Posterior vena cava (tissue), 2 donors: ENCODE measurements at regions not wholly inside any gene's neighbourhood (a gene's known extent, or its start where the extent isn't known, plus 50 kb on each side); places are given as distances from the start of the nearest gene placed in this dataset.
"Not testable (repeated sequence)": the region's sequence is repeated elsewhere in the genome, so short reads cannot be mapped to it uniquely, and the experiment has no call there.

Source experiments
- DNase-seq: peaks from one replicate; pipeline ENCODE4 v3.0.0-alpha.2; 2020; ENCODE audit warnings: low spot score
- intact Hi-C, 2 donors: fragments of 100-400 bp; cut with DNase I; formaldehyde crosslinking; loops; one replicate each; pipeline versions ENCODE4 v1.14.1 to v1.14.2; 2022 to 2023
- donor health status: DM: yes; HTN: yes; CAD: no.
- donor health status: DM: yes; HTN: yes; CAD: no.

DNA sequence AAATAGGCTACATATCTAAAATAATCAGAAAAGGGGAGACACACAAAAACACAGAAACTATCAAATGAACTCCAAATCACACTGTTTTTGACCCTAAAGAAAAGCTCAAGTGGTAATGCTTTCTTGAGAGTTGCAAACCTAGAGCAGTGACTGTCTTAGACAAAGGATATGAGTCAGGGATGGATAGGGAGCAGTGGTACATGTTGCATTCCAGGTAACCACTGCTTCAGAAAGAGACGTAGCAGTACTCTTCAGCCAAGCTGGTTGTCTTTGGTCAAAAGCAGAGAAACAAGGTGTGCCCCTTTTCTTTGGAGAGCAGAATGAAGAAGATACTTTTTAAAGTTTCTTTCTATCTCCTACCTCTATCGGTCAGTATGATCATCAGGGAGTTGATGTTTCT, 1003.6 kb downstream of the CDH9 start:
- no peak for DNase-seq
- intact Hi-C loops: no loop called here

DNA sequence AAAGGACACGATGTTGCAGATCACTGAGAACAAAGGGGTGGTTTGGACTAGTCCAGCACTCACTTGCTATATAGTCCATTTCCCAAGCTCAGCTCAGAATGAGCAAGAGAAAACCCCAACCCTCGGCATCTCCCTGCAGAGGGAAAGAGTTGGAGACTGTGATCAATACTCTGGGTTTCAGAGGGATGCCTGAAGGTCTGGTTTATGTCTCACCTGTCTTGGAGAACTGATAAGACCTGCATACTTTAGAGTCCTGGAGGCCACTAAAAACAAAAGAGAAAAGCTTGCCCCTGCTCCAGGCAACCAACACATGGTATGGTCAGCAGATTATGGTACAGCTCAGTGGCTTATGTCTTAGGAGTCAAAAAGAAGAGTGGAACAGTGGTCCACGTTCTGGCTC, 1006.9 kb downstream of the CDH9 start:
- intact Hi-C loops: no loop called here
- no peak for DNase-seq

DNA sequence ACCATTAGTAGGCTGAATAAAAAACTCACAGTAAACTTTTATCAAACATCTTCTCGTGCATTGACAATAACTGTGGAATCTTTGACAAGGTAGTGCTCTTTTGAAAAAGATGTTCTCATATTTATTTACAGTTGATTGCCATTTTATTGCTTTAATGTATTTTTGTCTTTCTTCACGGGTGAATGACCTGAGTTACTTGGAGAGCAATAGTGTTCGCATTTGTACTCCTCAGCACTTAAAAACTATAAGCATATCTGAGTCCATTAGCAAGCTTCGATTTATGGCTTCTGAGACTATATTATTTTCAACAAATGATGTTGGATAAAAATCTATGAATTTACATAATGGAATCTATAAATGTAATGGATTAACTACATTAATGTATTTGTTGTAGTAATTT, 1012.3 kb downstream of the CDH9 start:
- no peak for DNase-seq
- intact Hi-C loops: no loop called here

DNA sequence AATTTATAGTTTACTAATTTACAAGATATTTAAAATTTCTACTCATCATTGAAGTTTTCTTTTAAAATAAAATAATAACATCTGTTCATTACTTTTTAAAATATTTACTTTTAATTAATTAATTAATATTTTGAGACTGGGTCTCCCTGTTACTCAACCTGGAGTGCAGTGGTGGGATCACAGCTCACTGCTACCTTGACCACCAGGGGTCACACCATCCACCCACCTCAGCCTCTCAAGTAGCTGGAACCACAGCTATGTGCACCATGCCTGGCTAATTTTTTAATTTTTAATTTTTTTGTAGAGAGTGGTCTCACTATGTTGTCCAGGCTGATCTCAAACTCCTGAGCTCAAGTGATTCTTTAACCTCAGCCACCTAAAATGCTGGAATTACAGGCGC, 1013.6 kb downstream of the CDH9 start:
- DNase-seq: no peak
- intact Hi-C loops: no loop called here

DNA sequence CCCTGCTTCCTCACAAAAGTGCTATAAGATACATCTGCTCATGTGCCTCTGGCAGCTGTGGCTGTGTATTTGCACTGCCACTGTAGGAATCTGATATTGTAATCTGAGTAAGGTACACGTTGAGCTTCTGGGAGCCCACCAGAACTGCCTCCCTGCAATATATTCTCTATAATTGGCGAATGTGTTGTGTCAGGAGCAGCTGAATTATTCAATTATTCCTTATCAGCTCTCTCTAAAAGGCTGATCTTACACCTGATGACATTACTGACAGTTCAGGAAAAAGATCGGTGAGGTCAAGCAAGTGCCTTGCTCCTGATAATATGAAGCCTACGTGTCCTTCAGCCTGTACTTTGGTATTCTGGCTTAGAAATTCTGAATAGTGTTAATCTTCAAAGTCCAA, 1015.0 kb downstream of the CDH9 start:
- intact Hi-C loops: no loop called here
- no peak for DNase-seq

DNA sequence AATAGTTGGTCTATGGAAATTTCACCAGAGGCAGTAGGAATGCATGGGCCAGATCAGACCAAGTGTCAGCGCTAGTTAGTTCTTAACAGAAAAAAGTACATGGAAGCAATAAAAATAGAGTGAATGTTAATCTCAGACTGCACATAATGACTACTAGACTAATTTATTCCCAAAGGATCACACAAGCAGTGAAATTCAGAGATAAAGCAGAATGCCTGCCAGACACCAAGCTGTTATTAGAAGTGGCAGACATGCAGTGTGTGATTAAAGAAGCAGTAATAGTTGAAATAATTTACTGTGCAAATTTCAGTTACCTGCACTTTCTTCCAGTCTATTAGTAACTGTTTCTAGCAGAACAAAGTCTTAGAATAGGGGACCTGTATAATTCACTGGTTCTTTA, 1024.2 kb downstream of the CDH9 start:
- intact Hi-C loops: no loop called here

DNA sequence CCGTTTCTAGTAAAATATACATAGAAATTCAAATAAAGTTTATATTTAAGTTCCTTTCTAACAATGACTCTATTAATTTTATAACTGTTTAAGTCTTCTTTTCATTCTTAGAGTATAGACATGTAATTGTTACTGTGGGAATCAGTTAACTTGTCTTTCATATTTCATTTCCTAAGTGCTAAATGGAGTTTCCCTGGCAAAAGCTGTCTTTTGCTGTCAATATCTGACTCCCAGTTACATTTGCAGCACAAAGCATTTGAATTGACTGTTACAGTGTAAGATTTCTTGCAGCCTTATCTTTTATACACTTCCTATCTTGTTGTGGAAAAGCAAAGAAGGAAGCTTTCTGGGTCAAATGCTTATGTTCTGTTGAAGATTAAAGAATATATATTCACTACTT, 1026.3 kb downstream of the CDH9 start:
- DNase-seq: no peak
- intact Hi-C loops: no loop called here

More for the DNA sequence above, 1024.2 kb downstream of the CDH9 start:
- no peak for DNase-seq

DNA sequence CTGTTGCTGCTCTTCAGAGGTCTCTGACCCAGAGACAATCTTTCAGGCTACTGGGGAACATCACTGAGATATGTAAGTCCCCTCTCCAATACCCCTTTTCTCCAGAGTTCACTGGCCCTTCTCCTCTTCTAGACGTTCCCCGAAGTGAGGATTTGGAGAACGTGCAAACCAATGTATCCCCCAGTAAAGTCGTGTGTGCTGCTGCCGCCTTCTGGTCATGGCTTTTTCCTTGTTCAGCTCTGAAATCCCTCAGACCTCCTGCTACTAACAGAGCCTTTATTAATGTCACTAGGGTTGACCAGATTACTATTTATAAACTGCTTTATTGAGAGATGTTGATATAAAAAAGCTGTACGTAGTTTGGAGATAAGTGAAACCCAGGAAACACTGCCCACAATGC, 1028.6 kb downstream of the CDH9 start:
- intact Hi-C loops: no loop called here
- no peak for DNase-seq

DNA sequence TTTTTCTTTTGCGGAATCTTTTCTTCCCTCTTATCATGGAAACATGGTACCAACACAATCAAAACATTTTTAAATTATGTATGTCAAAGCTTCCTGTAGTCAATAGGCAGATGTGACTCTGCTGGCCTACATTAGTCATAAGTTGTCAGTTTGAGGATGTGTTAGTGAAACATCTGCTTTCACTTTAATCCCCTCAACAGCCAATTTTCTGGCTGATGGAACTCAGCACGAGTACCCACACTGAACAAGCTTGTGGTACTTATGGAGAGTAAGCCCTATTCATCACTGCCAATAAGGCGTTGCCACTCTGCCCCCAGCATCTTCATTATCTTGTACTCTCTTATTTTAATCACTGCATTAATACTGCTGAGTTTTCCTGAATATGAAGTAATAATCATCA, 1034.4 kb downstream of the CDH9 start:
- DNase-seq: no peak
- intact Hi-C loops: no loop called here

DNA sequence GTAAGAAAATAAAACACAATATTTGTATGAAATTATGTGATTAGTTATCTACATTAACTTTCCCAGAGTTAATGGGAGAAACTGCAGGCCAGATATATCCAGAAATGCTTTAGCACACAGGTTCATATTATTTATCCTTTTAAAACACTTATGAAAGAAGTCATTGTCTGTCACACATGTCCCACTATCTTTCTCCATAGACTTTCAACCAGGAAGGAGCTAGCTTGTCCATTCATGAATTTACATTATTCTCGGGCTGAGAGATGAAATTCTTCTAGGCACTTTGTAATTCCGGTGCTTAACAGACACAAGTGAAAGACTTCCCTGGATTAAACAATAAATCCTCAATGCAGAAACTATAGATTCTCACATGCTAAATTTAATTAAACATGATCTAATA, 1043.2 kb downstream of the CDH9 start:
- intact Hi-C loops: no loop called here
- DNase-seq: no peak

DNA sequence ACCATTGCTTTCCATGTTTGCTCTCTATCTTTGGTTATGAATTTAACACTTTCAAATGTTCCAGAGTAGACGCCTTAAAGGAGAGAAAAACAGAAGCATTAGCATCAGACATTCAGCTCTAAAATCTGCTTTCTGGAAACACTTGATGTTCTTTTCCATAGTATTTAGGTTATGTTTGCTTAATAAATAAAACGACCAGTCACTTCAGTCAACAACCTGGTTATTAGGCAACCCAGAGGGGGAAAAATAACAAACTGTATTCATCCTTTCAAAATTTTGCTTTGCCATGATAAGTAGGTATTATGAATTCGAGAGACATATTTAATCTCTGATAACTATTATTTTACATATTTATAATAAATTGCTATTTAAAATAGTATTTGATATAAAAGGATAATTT, 1044.7 kb downstream of the CDH9 start:
- intact Hi-C loops: no loop called here
- no peak for DNase-seq

DNA sequence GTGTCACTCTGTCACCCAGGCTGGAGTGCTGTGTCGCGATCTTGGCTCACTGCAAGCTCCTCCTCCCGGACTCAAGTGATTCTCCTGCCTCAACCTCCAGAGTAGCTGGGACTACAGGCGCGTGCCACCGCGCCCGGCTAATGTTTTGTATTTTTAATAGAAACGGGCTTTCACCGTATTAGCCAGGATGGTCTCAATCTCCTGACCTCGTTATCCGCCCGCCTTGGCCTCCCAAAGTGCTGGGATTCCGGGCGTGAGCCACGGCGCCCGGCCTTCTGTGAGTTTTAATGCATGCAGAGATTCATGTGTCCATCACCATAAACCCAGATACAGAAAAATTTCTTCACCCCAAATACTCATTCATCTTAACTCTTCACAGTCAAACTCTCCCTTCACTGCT, 1046.7 kb downstream of the CDH9 start:
- no peak for DNase-seq
- intact Hi-C loops: no loop called here

DNA sequence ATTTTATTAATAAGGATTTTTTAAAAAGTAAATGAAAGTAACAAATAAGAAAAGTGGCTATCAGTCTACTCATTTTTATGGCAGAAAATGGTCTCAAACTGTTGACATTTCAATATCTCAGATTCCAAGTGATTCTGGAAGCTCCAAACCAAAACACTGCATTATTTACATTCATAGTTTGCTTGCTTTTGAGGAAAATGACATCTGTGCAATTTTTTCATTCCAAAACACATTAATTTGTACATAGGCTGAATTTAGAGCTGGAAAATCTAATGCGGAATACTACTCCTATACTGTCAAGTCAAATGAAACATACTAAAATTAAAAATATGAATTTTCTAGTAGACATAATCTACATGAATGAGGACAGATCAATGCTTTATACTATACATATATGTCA, 1047.6 kb downstream of the CDH9 start:
- intact Hi-C loops: no loop called here
- DNase-seq: no peak

DNA sequence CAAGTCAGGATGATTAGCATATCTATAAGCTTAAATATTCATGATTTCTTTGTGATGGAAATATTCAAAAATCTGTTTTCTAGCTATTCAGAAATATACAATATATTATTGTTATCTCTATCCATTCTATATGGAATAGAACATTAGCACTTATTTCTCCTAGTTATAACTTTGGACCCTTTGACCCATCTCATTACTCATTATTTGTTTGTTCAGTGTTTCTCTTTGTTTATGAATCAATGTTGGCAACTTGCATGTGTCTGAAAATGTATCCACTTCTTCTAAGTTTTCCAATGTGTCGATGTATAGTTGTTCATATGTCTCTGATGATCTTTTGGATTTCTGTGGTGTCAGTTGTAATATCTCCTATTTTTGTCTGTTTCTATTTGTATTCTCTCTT, 1059.3 kb downstream of the CDH9 start:
- no peak for DNase-seq
- intact Hi-C loops: no loop called here

DNA sequence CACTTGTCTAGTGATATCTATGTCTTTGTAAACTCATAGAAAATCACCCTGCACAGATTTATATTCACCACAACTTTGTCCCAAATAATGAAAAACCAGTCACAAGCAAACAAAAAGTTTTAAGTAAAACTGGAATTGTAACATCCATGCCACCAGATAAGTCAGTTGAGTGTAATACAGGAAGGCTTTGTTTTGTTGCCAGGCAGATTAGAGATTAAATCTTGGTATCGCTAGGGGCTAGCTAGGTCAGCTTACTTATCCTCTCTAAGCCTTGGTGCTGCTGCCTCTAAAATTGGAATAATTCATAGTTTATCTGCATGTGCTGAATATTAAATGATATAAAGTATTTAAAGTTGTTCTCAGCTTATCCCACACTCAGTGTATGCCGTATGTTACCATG, 1062.5 kb downstream of the CDH9 start:
- no peak for DNase-seq

DNA sequence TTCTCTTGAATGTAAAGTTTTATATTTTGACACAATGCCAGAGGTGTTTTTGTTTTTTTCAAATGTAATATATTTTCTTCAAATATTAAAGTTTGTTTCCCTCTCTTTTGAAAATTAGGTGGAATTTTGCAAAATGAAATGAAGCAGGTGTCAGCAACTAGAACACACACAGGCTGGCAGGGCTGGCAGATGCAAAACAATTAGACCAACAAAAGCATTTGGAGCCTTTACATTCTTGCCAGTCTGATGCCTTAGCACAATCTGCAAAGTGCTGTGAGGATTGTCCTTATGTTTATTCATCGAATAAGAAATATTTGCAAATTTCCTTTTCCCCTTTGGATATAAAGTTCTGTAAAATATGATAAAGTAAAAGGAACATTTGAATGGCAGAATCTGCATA, 1063.9 kb downstream of the CDH9 start:
- DNase-seq: no peak
- intact Hi-C loops: no loop called here

More for the DNA sequence above, 1062.5 kb downstream of the CDH9 start:
- intact Hi-C loops: no loop called here

DNA sequence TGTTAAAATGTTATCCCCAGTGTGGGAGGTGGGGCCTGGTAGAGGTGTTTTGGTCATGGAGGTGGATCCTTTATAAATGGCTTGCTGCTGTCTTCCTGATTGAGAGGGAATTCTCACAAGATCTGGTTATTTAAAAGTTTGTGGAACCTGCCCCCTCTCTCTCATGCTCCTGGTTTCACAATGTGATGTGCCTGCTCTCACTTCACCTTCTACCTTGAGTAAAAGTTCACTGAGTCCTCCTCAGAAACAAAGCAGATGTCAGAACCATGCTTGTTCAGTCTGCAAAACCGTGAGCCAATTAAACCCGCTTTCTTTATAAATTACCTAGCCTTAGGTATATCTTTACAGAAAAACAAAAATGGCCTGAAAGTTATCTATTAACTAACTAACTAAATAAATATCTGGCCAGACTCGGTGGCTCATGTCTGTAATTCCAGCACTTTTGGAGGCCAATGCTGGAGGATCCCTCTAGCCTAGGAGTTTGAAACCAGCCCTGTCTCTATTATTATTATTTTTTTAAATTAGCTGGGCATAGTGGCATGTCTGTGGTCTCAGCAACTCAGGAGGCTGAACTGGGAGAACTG, 1067.4 kb downstream of the CDH9 start:
- DNase-seq: no peak
- intact Hi-C loops: no loop called here

DNA sequence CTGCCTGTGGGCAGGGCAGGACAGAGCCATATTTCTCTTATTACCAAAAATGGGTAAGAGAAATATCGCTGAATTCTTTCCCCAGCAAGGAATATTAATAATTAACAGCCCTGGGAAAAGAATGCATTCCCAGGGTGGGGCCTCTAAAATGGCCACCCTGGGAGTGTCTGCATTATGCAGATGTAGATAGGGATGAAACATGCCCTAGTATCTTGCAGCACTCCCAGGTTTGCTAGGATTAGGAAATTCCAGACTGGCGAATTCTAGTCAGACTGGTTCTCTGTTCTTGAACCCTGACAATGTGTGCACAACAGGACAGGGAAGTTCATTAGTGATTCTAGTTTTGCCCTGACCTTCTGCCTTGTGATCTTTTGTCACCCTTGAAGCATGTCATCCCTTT, 1069.3 kb downstream of the CDH9 start:
- intact Hi-C loops: not testable (repeated sequence)

DNA sequence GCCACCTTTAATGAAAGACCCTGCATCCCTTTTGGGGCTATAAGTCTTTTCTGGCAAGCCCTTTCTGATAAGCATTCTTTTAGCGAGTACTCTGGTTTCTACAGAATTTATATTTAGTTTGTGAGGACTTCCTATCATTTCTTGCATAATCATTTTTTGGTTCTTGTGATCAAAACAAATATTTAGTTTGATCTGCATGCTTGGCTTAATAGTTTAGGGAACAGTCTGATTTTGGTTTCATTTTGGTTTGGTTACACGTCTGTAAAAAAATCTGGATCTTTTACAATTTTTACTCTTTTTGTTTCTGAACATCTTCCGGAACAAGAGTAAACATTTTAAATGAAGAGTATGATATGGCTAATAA, 1074.4 kb downstream of the CDH9 start:
- no peak for DNase-seq
- intact Hi-C loops: no loop called here

More for the DNA sequence above, 1069.3 kb downstream of the CDH9 start:
- not testable (repeated sequence) for DNase-seq

DNA sequence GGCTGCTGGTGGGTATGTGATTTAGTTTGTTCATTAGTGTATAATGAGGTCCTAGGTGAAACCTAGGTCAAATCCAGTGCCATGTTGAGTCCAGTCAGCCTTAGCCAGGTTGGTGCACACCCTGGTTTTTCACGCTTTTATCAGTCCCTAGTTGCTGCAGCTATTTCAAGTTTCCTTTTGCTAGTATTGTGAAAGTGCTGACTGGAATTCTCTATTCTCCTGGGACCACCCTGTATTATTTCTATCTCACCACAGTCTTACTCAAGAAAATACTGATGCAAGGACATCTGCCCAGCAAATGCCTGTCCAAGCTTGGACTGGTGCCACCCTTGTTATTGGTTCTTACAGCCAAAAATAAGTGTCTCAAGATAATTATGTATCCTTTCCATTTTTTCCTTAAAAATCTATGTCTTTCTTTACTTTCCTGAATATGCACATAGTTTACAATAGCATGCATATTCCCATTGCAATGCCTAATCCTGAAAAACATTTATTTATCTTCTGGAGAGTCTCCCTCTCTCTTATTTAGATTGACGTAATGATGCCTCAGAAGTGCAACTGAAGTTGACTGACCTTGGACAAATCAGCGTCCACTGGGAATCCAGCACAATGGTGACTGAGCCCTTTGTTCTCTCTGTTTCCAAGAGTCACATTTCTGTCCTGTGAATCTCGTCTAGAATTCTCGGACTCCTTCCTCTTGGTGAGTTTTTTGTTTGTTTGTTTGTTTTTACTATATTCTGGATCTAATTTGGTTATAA, 1075.0 kb downstream of the CDH9 start:
- DNase-seq: no peak
- intact Hi-C loops: no loop called here

DNA sequence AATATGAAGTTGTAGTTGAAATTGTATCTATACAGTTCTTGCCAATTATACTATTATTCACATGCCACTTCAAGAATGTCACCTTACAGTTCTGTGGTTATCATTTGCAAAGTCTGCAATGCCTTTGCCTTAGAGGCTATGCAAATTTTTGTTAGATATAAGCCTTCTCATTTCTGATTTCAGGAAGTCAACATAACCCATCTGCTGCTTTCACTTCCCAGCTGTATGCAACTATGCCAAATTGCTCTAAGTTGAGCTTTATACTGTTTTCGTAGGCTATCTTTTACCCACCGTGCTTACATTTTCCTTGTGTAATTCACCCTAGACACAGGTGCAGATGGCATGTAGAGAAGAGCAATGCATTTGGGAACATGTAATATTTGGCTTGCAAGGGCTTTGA, 1083.0 kb downstream of the CDH9 start:
- DNase-seq: no peak
- intact Hi-C loops: no loop called here

DNA sequence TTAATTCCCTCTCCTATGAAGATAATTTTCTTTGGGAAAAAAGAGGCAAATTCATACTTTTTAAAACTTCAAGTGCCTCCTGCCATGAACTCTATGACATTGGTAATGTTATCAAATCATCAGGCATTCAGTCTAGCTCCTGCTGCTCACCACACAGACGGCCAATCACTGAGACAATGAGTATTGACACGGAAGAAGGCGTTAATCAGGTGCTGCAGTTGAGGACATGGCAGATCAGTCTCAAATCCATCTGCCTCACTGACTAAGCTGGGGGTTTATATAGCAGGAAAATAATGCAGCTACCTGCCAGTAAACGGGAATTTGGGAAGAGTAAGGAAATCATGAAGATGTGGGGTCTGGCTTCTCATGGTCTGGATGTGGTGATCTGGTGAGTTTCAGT, 1087.7 kb downstream of the CDH9 start:
- intact Hi-C loops: no loop called here
- no peak for DNase-seq
